DOHH2 (cell line): ENCODE measurements at regions not wholly inside any gene's neighbourhood (a gene's known extent, or its start where the extent isn't known, plus 50 kb on each side); places are given as distances from the start of the nearest gene placed in this dataset.

Source experiments
- EZH2phosphoT487 ChIP-seq: fragments of 200-600 bp; sonication (generic); IDR thresholded peaks from 2 replicates; pipeline ENCODE4 v1.6.1; 2017; ENCODE audit warnings: borderline replicate concordance, mild to moderate bottlenecking, antibody characterized with exemption, low read length, moderate library complexity, mixed read lengths
- TF ChIP-seq, protein P1 (sequence below): fragments of 200-600 bp; sonication (generic); IDR thresholded peaks from one replicate; pipeline ENCODE4 v1.5.1; 2014; ENCODE audit warnings: antibody characterized with exemption, mild to moderate bottlenecking, low read depth, low read length; ENCODE audit not compliant: poor library complexity, severe bottlenecking

DNA sequence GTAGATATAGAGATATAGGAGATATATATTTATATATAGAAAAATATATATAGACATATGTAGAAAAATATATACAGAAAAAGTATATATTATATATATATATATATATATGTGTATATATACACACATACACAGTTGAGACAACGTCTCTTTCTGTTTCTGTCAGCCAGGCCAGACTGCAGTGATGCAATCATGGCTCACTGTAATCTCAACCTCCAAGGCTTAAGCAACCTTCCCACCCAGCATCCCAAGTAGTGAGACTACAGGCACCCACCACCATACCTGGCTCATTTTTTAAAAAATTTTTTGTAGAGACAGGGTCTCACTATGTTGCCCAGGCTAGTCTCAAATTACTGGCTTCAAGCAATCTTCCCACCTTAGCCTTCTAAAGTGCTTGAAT, 426.3 kb downstream of the GPM6A start:
- TF ChIP-seq, protein P1, sequence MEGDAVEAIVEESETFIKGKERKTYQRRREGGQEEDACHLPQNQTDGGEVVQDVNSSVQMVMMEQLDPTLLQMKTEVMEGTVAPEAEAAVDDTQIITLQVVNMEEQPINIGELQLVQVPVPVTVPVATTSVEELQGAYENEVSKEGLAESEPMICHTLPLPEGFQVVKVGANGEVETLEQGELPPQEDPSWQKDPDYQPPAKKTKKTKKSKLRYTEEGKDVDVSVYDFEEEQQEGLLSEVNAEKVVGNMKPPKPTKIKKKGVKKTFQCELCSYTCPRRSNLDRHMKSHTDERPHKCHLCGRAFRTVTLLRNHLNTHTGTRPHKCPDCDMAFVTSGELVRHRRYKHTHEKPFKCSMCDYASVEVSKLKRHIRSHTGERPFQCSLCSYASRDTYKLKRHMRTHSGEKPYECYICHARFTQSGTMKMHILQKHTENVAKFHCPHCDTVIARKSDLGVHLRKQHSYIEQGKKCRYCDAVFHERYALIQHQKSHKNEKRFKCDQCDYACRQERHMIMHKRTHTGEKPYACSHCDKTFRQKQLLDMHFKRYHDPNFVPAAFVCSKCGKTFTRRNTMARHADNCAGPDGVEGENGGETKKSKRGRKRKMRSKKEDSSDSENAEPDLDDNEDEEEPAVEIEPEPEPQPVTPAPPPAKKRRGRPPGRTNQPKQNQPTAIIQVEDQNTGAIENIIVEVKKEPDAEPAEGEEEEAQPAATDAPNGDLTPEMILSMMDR: no peak
- no peak for TF ChIP-seq EZH2phosphoT487
